NCI-H226 (cell line): ENCODE measurements at regions not wholly inside any gene's neighbourhood (a gene's known extent, or its start where the extent isn't known, plus 50 kb on each side); places are given as distances from the start of the nearest gene placed in this dataset.
"Not testable (repeated sequence)": the region's sequence is repeated elsewhere in the genome, so short reads cannot be mapped to it uniquely, and the experiment has no call there.

Experiments used
- DNase-seq: peaks from one replicate; pipeline ENCODE4 v3.0.0-alpha.2; 2015

DNA sequence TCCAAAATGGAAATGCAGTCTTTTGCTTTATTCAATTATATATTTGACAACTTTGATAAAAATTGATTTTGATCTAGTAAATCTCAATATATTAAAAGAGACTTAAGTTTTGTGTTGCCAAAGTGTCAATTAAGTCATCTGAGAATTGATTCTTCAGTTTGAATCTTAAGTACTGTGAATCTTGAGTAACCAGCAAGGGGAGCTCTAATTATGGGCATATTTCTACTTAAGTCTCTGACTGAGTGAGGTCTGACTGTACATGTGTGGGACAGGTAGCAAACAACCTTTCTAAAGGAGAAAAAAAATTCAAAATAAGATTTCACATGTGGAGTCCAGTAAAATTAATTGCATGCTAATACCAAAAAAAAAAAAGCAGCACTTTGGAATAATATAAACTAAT lies 503.7 kb upstream of the SLC8A1 start:
- no peak for DNase-seq

DNA sequence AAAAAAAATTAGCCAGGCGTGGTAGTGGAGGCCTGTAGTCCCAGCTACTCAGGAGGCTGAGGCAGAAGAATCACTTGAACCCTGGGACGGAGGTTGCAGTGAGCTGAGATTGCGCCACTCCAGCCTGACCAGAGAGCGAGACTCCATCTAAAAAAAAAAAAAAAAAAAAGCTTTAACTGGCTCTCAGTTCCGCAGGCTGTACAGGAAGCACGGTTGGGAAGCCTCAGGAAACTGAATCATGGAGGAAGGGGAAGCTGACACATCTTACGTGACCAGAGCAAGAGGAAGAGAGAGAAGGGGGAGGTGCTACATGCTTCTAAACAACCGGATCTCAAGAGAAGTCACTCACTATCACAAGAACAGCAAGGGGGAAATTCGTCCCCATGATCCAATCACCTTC lies 505.6 kb upstream of the SLC8A1 start:
- peak; percentile 36 for DNase-seq

DNA sequence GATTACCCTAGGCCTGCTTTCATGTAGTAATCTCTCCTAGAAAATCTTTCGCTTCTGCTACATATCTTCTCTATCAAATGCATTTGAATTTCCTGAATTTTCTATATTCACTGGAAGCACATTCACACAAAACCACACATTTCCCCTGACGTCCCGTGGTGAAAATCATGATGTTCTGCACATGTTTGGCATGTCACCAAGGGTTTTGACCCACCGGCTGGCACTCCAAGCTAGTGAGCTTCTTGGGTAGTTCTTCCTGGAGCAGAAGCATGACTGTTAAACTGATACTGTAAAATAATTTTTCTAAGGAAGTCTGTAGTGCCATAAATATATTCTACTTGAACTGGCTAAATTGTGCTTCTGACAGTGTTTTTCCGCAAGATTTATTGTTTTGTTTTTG lies 510.1 kb upstream of the SLC8A1 start:
- no peak for DNase-seq

DNA sequence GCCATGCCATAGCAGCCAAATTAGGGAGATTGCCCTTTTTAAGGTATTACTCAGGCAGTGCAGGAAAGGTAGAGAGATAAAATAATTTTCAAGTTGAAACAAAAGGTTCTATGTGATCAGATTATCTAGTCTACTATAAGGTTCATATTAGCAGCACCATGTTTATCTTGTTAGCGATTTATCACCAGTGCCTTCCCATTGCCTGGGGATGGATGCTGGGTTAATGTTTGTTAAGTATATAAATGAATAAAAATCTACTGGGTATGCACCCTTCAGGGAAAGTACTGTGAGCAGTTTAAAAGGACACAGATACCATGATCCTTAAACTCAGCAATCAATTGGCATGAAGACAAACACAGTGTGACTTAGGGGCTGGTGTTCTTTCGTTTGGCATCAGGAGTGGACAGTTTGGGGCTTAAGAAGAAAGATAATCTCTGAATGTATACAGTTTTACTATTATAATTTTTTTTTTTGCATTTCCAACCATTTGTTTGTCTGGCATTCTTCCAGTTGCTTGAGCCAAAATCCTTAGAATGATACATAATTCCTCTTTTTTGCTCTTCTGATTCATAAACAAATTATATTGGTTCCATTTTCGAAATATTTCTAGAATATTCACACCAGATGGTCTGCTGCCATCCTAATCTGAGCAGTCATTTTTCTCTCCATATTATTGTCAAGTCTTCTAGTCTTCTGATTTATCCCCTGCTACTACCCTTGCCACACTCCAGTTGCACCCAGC lies 512.8 kb upstream of the SLC8A1 start:
- no peak for DNase-seq

DNA sequence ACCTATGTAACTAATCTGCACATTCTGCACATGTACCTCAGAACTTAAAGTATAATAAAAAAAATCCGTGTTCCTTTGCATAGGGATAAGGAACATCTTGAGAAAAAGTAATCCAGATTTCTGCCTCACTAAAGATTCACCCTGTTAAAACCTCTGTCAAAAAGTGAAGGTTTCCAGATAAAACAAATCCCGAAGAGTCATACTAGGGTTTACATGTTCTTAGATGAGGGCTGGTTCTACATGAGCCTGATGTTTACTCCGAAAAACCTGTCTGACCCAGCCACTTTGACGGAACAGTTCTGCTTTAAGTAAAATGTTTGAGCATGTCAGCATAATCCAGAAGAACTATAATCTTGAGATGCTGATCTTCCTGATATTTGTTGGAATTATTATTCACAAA lies 515.6 kb upstream of the SLC8A1 start:
- no peak for DNase-seq

DNA sequence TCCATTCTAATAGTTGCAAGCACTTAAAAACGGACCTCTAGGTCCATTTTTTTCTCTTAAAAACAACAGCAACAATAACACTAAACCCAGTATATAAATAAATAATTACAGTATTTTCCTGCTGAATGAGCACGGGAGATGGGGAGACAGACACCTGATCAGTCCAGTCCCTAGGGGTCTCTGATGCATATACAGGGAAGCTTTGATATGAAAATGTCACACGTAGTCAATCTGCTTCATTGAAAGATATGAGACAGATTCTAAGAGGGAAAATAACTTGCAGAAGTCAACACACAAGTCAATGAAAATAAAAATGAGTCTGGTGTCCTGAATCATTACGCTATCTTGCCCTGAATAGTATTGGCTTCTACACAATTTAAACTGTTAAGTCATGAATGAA lies 523.3 kb upstream of the SLC8A1 start:
- no peak for DNase-seq

DNA sequence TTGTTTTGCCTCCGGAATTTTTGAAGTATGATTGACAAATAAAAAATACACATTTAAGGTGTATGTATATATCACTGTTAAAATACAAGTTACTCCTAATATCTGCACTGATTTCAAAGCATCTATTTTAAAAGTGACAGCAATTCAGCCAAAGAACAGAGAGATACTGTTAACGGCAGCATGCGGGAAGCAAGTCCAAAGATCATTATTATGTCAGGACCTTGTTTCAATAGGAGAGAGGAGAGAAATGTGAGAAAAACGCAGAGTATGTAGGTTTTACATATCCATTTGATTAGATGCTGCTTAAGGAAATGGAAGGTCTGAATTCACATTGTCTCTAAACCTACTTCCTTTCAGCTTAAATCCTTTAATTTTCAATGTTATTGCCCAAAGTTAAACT lies 545.5 kb upstream of the SLC8A1 start:
- DNase-seq = no peak

DNA sequence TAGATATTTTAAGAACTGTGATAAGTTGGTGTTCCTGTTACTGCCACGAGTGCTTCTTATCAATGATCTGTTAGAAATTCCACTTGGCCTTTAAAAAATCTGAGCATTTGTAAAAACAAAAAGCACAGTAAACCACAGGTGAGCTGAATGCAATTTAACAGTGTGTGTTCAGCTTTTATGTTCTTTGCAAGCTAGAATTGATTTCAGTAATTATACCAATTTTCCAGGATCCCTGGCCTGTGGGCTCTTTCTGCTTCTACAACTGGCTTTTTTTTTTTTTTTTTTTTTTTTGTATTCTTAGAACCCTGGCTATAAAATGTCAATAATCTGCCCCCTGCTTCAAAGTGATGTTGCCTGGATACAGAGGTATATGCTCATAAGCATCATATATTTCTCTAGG lies 548.5 kb upstream of the SLC8A1 start:
- no peak for DNase-seq

DNA sequence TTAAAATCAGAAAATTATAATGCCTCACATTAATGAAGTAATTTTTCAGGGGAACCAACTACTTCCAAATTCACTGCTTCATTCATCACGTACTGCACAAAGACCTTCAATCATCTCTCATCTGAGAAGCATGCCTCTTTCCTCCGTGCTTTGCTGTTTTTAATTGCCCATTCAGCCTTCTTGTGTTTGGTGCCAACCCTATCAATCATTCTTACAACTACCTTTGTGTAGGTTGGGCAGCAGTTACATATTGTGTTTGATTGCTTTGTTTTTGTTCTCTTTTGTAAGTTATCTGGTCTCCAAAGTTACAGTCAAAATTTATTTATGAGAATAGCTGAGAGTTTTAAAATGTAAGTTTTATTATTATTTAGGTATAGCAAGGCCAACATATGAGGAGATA lies 549.0 kb upstream of the SLC8A1 start:
- DNase-seq = no peak

DNA sequence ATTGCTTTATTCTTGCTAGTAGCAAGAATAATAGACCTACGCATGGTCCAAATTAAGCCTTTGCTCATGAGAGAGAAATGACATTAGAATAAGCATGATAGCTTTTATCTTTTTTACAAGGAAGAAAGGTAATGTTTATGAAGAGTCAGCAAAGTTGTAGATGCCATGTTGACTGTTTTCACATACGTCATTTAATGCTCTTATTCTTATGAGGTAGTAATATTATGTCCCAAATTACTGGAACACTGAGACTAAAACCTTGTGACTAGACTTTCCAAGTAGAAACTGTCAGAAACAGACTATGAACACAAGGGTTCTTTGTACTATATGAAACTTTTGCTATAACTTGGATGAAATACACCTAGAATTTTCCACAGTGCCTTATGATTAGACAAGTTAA lies 552.8 kb upstream of the SLC8A1 start:
- DNase-seq = no peak

DNA sequence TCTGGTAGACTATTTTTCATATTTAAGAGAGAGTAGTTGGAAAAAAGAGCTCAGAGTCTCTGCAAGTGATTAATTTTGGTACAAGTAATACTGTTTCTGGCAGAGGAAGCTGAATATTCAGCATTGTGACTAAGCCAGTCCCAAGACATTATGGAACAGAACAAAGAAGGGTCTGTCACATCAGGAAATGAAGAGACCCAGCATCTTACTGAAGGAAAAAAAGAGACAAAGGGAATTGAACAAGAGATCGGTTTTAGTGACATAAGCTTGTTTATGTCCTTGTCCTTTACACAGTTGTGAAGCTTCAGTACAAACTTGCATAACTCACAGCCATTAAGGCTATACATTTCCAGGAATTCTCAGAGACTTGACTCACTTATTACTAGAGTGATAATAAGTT lies 568.5 kb upstream of the SLC8A1 start:
- no peak for DNase-seq

DNA sequence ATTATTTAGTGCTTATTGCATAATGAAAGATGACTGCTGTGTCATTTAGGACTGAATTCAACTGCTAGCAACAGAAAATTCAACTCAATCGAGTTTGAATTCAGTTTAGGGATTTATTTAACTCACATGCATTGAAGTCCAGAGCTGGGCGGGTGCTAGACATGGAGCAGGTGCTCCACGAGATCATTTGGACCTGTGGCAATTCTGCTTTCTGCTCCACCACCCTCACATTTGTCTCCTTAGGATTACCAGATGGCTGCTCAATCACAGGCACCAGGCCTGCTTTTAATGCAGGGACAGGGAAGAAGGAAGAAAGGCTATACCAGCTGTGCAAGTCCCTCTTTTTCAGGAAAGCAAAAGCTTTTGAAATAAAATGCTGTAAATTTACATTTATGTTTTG lies 572.9 kb upstream of the SLC8A1 start:
- no peak for DNase-seq

DNA sequence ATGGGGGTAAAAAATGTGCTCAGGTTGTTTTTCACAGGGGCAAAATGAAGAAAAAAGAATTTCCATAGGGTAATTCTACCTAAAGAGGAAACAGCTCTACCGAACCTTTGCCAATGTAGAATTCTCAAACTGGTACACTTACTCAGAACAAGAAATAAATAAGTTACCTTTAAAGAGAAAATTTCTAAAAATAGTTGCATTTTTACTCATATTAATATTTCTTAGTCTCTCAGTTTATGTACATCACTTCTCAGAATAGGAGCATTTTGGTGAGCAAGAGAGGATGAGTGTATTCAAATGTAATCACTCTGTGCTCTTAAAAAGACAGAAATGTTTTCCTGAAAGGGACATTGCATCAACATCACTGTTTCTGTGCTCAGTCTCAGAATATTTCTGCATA lies 574.7 kb upstream of the SLC8A1 start:
- DNase-seq = no peak

DNA sequence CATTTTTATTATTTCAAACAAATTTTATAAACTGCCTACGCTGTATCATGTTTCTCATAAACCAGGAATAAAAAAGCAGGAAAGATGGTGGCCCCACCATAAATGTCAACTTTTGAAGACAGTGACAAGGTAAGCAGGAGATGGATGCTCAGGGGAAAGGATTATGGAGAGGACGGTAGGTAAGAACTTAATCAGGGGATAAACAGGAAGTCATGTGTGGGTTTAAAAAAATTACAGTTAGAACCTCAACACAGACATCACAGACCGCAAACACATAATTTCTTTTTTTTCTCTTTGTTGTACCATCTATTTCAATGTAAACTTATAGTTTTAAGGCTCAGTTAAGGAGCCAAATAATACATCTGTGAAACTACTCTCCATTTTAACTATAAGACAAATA lies 575.2 kb upstream of the SLC8A1 start:
- no peak for DNase-seq

DNA sequence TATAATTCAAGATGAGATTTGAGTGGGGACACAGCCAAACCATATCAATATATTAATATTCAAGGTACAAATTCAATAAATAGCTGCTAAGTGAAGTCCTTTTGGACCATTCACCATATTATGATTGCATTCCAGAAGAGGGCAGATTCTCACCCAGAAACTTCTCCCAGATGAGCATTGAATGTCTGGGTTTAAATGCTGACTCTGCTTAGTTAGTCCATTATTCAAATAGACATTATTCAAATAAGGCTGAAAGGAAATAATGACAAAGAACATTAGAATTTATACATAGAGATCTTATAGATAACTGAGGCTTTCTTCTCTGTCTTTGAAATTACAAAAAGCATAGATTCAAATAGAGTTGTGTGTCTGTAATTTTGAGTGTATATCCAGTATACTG lies 579.4 kb upstream of the SLC8A1 start:
- no peak for DNase-seq

DNA sequence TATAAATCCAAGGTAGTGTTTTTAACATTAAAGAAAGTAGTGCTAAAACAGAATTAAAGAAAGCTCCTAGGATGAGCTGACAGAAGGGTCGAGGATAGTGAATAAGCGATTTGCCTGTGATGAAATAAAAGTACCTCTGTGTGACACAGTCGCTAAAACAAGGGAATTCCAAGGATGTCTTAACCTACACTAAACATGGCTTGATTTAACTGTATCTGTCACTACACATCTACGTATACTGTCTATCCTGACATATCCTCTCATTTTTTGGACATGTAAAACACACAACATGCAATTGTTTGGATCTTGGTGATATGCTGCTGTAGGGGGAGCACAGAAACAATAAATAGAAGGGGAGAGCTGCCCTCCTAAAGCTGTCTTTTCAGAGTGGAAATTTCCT lies 580.8 kb upstream of the SLC8A1 start:
- DNase-seq = no peak

DNA sequence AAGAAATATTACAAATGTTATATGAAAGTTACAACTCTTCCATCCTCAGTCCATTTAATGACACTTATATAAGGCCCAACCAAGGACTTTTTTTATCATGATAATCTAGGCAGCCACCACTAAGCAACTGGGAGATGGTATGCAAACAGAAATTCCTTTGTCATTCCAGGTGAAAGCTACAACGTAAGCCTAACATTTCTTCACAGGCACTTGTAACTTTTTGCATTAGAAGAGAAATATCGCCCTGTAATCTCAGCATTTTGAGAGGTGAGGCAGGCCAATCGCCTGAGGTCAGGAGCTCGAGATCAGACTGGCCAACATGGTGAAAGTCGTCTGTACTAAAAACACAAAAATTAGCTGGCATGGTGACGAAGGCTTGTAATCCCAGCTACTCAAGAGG lies 581.2 kb upstream of the SLC8A1 start:
- DNase-seq = no peak

DNA sequence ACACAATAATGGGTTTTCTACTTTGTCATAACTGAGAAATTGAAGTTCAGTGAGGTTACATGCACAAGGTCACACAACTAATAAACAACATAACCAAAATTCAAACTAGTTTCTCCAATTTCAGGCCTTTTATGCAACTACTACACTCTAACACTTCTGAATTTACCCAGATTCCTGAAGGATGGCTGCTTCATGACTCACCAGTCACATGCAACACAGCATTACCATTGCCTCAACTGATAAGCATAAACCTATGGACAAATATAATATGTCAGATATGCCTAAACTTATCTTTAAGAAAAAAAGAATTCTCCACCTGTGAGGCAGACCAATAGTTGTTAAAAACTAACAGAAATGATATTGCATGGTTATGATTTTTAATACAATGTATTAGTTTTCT lies 586.5 kb upstream of the SLC8A1 start:
- DNase-seq = peak; percentile 75

DNA sequence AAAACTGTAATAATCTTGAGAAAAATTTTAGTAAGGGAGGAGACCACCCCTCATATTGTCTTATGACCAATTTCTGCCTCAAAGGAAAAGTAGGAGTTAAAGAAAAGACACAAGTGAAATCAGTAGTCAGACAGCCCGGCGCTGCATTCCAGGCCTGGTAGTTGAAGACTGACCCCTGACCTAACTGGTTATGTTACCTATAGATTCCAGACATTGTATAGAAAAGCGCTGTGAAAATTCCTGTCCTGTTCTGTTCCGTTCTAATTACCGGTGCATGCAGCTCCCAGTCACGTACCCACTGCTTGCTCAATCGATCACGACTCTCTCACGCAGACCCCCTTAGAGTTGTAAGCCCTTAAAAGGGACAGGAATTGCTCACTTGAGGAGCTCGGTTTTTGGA lies 587.9 kb upstream of the SLC8A1 start:
- DNase-seq = not testable (repeated sequence)

DNA sequence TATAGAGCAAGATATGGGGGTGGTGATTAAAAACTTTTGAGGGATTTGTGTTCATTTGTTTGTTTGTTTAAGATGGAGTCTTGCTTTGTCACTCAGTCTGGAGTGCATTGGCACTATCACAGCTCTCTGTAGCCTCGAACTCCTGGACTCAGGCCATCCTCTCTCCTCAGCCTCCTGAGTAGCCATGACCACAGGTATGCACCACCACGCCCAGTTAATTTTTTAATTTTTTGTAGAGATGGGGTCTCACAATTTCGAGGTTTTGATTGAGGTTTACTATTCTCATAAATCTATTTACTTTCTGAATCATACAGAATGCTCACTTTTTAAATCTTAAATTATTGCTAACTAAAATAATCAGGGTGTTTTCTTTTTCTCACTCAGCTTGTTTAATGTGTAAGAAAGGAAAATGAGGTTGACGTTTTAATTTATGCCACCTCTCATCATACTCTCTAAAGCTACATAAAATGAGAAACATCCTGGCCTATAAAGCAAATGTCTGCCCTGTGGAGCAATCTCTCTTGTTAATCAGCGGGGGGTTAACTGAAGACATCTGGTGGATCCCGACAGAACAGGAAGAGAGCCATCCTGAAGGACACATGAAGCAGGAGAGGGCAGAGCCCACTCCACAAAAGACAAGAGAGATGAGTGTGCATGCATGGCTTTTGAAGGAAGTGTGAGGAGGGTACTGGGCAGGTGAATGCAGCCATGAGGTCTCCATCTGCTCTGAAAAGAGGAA lies 589.1 kb upstream of the SLC8A1 start:
- DNase-seq = peak; percentile 19

DNA sequence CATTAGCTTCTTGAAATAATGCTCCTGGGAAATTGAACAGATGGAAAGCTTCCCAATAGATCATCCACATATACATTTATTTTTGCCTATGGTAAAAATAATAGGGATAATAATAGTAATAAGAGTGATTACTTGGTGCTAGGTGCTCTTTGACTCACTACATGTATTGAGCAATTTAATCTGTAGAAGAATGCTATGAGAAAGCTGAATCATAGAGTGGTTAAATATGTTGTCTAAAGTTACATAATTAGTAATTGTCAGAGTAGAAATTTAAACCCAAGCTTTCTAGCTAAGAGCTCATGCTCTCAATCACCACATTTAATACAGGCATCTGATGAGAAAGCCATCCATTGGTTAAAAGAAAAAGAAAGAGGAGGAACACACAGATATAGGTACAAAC lies 590.5 kb upstream of the SLC8A1 start:
- peak; percentile 63 for DNase-seq

DNA sequence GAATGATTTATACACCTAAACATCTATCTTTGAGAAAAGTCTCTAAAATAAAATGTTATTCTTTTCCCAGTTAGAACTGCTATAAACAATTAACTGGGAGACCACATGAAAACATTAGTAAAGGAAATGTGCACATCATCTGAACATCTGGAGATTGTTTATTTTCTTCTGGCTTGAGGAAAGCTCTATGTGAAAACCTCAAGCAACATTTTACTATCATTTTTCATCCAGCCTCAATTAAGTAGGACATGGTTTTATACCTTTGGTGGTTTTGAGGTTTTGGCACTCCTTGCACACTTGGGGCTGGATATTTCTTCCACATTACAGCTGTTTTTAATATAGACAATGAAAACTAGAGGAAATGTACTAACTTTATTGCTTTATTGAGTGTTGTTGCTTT lies 609.5 kb upstream of the SLC8A1 start:
- no peak for DNase-seq

DNA sequence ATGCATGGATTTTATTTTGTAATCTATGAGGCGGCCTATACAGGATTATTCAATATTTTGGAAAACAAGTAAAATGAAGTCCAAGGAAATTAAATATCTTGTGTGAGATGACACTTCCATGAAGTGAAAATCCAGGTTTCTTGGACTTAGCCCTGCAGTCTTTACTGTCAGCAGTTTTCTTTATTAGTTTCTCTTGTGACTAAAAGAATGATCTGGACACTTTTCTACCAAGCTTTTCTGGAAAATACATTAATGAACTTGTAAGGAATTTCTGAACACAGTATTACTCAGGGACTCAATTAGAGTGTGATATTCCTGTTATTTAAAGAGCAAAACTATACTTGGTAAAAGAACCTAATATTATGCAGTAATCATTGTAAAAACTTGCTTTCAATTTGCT lies 610.4 kb upstream of the SLC8A1 start:
- DNase-seq = no peak

DNA sequence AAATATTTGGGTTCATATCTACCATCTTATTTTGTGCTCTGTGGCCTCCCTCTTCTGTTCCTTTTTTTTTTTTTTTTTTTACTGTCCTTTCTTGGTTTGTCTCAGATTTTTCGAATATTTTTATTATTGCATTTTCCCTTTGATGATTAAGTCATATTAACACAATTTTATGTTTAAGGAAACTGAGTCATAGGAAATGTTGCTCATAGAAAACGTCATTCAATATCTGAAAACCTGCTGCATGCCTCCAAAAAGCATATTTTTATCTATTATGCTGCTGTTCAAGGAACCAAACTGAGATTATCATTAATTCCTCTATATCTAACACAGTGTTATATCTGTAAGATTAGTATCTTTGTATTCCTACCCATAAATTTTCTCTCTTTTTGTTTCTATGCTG lies 614.3 kb upstream of the SLC8A1 start:
- DNase-seq = no peak

DNA sequence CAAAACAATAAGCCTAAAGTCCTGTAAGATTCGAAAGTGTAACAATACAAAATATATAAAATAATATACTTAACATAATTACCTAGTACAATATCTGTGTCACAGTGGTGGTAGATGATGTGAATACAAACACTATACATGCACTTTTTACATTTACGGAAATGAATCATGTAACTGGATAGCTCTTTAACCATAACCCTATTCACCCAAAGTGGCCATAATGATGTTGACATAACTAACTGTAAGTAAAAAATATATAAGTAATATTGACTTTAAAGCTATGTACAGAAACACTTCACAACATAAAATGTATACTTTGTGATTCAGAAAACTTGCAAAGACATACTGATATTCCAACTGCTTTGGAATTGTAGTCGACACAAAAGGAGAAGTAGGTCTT lies 616.9 kb upstream of the SLC8A1 start:
- no peak for DNase-seq
